ENCODE measurements at regions not wholly inside any gene's neighbourhood (a gene's known extent, or its start where the extent isn't known, plus 50 kb on each side); places are given as distances from the start of the nearest gene placed in this dataset.

- no peak for DNase-seq
These were observed 160.1 kb downstream of the TBX15 start for GRCh38 chr1:118828038-118828437.

GRCh38 chr1:118827636-118828035, 160.5 kb downstream of the TBX15 start:
- DNase-seq, result no peak

- no peak for DNase-seq
These were observed 160.9 kb downstream of the TBX15 start for GRCh38 chr1:118827207-118827606.

- no peak for DNase-seq
These were observed 161.5 kb downstream of the TBX15 start for GRCh38 chr1:118826669-118827068.

GRCh38 chr1:118825619-118826018, 162.5 kb downstream of the TBX15 start:
- DNase-seq, result no peak

- DNase-seq, result no peak
These were observed 166.3 kb downstream of the TBX15 start for GRCh38 chr1:118821801-118822200.

GRCh38 chr1:118820864-118821263, 167.3 kb downstream of the TBX15 start:
- DNase-seq, result no peak

GRCh38 chr1:118815909-118816308, 172.2 kb downstream of the TBX15 start:
- no peak for DNase-seq

- DNase-seq, result no peak
These were observed 175.6 kb downstream of the TBX15 start for GRCh38 chr1:118812555-118812954.

- no peak for DNase-seq
These were observed 177.0 kb downstream of the TBX15 start for GRCh38 chr1:118811156-118811555.

- no peak for DNase-seq
These were observed 178.6 kb downstream of the TBX15 start for GRCh38 chr1:118809586-118809985.

- DNase-seq, result peak; percentile 21
These were observed 185.0 kb downstream of the TBX15 start for GRCh38 chr1:118803128-118803527.

- no peak for DNase-seq
These were observed 196.9 kb downstream of the TBX15 start for GRCh38 chr1:118791094-118791691.

- no peak for DNase-seq
These were observed 199.7 kb downstream of the TBX15 start for GRCh38 chr1:118788463-118788862.

GRCh38 chr1:118786454-118787155, 201.5 kb downstream of the TBX15 start:
- no peak for DNase-seq

- peak; percentile 72 for DNase-seq
These were observed 202.9 kb downstream of the TBX15 start for GRCh38 chr1:118785246-118785645.

GRCh38 chr1:118783095-118783758, 204.9 kb downstream of the TBX15 start:
- no peak for DNase-seq

- DNase-seq, result no peak
These were observed 214.5 kb downstream of the TBX15 start for GRCh38 chr1:118773656-118774055.

GRCh38 chr1:118767971-118768370, 220.2 kb downstream of the TBX15 start:
- no peak for DNase-seq

GRCh38 chr1:118753976-118754375, 234.2 kb downstream of the TBX15 start:
- DNase-seq, result no peak

GRCh38 chr1:118751166-118751565, 237.0 kb downstream of the TBX15 start:
- DNase-seq, result no peak

- DNase-seq, result no peak
These were observed 243.7 kb downstream of the TBX15 start for GRCh38 chr1:118744420-118744819.

GRCh38 chr1:118739501-118739900, 248.6 kb downstream of the TBX15 start:
- DNase-seq, result no peak

- DNase-seq, result no peak
These were observed 251.8 kb downstream of the TBX15 start for GRCh38 chr1:118736322-118736721.
